ENCODE measurements at regions not wholly inside any gene's neighbourhood (a gene's known extent, or its start where the extent isn't known, plus 50 kb on each side); places are given as distances from the start of the nearest gene placed in this dataset.

DNA sequence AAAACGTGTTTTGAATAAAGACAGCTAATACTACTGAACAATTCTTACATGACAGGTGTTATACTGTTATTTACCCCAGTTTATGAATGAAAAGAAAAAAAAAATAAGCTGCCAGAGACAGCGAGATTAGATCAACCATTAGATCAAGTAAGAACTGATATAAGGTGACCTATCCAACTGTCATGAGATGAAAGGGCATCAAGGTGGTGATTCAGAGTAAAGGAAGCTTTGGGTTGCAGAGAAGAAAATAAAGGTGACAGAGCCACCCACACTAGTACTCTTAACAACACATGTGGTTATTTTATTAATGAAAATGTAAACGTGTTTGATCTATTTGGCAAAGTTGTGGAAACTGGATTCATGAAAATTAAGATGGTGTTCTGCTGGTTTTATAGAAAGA is 435.2 kb downstream of the GABRG2 start:
- no peaks in the 10 kb centered on the region for H3K9me3 ChIP-seq
- TF ChIP-seq, protein P1, sequence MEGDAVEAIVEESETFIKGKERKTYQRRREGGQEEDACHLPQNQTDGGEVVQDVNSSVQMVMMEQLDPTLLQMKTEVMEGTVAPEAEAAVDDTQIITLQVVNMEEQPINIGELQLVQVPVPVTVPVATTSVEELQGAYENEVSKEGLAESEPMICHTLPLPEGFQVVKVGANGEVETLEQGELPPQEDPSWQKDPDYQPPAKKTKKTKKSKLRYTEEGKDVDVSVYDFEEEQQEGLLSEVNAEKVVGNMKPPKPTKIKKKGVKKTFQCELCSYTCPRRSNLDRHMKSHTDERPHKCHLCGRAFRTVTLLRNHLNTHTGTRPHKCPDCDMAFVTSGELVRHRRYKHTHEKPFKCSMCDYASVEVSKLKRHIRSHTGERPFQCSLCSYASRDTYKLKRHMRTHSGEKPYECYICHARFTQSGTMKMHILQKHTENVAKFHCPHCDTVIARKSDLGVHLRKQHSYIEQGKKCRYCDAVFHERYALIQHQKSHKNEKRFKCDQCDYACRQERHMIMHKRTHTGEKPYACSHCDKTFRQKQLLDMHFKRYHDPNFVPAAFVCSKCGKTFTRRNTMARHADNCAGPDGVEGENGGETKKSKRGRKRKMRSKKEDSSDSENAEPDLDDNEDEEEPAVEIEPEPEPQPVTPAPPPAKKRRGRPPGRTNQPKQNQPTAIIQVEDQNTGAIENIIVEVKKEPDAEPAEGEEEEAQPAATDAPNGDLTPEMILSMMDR (IDR thresholded peaks at IDR 0.05), result no peak
- no peaks in the 10 kb centered on the region for H3K36me3 ChIP-seq
- intact Hi-C loops (cut with DNase I; ENCODE audit: low total_unique reads), result no loop called here
- H3K4me1 ChIP-seq, result peaks cover 0 to 10% (median 0%) of the 10 kb centered on the region in 4 donors
- no peak overlapping the region for H3K27ac ChIP-seq
- no peak overlapping the region for H3K4me3 ChIP-seq
- no peak for DNase-seq
- H3K27me3 ChIP-seq, result no peaks in the 10 kb centered on the region

DNA sequence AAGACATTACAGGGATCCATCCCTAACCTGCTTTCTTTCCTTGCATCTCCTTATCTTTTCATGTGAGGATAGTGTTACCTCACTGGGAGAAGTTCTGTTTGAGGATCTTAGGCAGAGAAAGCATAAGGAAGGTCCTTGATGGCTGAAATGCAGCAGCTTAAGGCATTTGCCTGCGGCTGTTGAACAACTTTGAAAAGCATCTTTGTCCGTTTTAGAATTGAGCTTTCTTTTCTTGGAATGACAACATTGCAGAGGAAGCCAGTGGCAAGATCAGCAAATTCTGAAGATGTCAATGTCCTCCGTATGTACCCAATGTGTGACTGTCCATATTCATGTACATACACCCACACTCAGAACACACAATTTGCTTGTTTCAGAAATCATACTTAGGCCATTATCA is 436.2 kb downstream of the GABRG2 start:
- H3K27ac ChIP-seq, result no peak overlapping the region
- no peaks in the 10 kb centered on the region for H3K27me3 ChIP-seq
- TF ChIP-seq, protein P1 (IDR thresholded peaks at IDR 0.05), result no peak
- H3K4me3 ChIP-seq, result no peak overlapping the region
- no peaks in the 10 kb centered on the region for H3K9me3 ChIP-seq
- intact Hi-C loops (cut with DNase I; ENCODE audit: low total_unique reads), result no loop called here
- no peaks in the 10 kb centered on the region for H3K36me3 ChIP-seq
- DNase-seq, result no peak
- H3K4me1 ChIP-seq, result peaks cover 0 to 10% (median 0%) of the 10 kb centered on the region in 4 donors

DNA sequence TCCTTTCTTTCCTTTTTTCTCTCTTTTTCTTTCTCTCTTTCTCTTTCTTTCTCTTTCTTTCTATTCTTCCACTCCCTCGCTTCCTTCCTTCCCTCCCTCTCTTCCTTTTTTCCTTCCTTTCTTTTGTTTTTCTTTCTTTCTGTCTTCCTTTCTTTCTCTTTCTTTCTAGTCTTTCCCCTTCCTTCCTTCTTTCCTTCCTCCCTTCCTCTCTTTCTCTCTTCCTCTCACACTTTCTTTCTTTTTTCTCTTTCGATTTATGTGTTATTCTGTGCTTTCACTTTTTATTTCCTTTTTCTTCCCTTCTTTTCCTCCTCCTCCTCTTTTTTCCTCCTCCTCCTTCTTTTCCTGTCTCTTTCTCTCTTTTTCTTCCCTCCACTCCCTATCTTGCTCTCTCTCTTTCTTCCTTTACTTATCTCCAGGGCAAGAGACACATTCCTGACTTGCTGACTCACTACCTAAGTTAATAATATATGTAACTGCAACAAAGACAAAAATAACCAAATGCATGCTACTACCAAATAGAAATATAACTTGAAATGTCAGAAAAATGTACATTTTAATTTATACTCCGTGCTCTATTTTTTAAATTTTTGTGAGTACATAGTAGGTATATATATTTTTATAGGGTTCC is 445.5 kb downstream of the GABRG2 start:
- H3K4me3 ChIP-seq, result no peak overlapping the region
- no peaks in the 10 kb centered on the region for H3K36me3 ChIP-seq
- TF ChIP-seq, protein P1 (IDR thresholded peaks at IDR 0.05), result no peak
- intact Hi-C loops (cut with DNase I; ENCODE audit: low total_unique reads), result no loop called here
- H3K9me3 ChIP-seq, result peaks cover 0 to 5% (median 0%) of the 10 kb centered on the region in 3 donors
- H3K27me3 ChIP-seq, result no peaks in the 10 kb centered on the region
- H3K27ac ChIP-seq, result no peak overlapping the region
- DNase-seq, result no peak
- no peaks in the 10 kb centered on the region for H3K4me1 ChIP-seq

DNA sequence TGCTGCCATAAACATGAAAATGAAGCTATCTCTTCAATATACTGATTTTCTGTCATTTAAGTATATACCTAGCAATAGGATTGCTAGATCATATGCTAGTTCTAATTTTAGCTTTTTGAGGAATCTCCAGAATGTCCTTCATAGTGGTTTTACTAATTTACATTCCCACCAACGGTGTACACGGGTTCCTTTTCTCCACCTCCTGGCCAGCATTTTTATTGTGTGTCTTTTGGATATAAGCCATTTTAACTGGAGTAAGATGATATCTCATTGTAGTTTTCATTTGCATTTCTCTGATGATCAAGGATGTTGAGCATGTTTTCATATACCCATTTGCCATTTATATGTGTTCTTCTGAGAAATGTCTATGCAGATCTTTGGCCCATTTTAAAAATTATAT is 446.5 kb downstream of the GABRG2 start:
- intact Hi-C loops (cut with DNase I; ENCODE audit: low total_unique reads), result no loop called here
- Histone ChIP-seq H3K9me3 (peaks cover 0 to 5% (median 0%) of the 10 kb centered on the region in 3 donors), H3K4me3 (no peak overlapping the region), H3K4me1 (no peaks in the 10 kb centered on the region), H3K27me3 (no peaks in the 10 kb centered on the region), H3K36me3 (no peaks in the 10 kb centered on the region), H3K27ac (no peak overlapping the region)
- TF ChIP-seq, protein P1 (IDR thresholded peaks at IDR 0.05), result no peak
- no peak for DNase-seq

DNA sequence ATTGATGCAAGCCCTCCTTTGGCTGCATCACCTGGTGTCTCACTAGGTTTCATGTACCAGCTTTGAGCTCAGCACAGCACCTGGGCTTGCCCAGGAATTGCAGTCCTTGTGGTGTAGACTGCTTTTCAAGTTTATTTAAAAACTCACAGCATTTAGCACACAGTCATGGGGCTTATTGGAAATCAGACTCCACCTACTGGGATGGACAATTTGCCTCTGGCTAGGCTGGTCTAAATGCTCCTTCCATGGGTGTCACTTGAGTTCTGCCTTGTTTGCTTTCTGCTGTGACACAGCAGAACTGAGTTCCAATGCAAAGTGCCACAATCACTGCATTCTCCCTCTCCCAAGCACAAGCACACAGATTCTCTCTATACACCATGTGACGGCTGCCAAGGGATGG is 453.3 kb downstream of the GABRG2 start:
- Histone ChIP-seq H3K27ac (no peak overlapping the region), H3K4me3 (no peak overlapping the region), H3K27me3 (no peaks in the 10 kb centered on the region), H3K36me3 (no peaks in the 10 kb centered on the region), H3K4me1 (no peaks in the 10 kb centered on the region), H3K9me3 (no peaks in the 10 kb centered on the region)
- DNase-seq, result no peak
- intact Hi-C loops (cut with DNase I; ENCODE audit: low total_unique reads), result no loop called here
- TF ChIP-seq, protein P1 (IDR thresholded peaks at IDR 0.05), result no peak

DNA sequence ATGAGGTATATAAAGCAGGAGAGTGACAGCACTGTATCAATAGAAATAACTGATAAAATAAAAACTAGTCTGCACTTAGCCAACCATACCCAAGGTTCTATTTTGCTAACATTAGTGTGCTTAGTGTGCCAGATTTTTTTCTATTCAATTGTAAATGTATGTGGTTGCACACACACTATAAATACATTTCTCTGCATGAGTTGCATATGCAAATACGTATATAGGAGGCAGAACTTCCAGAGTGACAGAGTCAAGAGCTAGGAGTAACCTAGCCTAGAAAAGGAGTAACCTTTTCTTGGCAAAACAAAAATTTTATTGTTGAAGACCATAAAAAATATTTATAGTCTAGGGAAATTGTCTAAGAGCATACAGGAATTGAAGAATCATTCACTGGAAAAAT is 461.6 kb downstream of the GABRG2 start:
- H3K36me3 ChIP-seq, result no peaks in the 10 kb centered on the region
- TF ChIP-seq, protein P1 (IDR thresholded peaks at IDR 0.05), result no peak
- H3K27ac ChIP-seq, result no peak overlapping the region
- no peaks in the 10 kb centered on the region for H3K4me1 ChIP-seq
- H3K27me3 ChIP-seq, result no peaks in the 10 kb centered on the region
- intact Hi-C loops (cut with DNase I; ENCODE audit: low total_unique reads), result no loop called here
- H3K4me3 ChIP-seq, result no peak overlapping the region
- no peaks in the 10 kb centered on the region for H3K9me3 ChIP-seq
- no peak for DNase-seq
